ENCODE measurements at regions not wholly inside any gene's neighbourhood (a gene's known extent, or its start where the extent isn't known, plus 50 kb on each side); places are given as distances from the start of the nearest gene placed in this dataset.
A peak's percentile ranks its signal among the peaks of the same experiment; 100 is the strongest.
"Not testable (repeated sequence)": the region's sequence is repeated elsewhere in the genome, so short reads cannot be mapped to it uniquely, and the experiment has no call there.

DNA sequence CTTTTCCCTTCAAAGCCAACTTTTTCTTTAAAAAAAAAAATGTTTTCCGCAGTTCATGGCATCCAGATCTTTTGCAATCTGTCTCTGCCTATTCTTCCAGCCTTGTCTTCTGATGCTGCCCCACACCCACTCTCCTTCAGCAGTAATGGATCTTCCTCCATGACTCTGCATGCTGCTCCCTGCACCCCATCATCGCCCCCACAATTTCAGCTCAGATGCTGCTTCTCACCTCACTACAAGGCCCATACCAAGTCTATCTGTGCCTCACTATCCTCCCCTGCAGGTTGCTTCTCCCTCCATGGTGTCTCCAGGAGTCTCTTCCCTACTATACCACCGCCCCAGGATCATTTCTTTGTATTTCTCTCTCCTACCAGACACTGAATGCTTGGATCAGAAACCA is 260.6 kb downstream of the ANAPC1 start:
- DNase-seq (ENCODE audit: low read depth), result no peak
- H3K4me3 ChIP-seq (ENCODE audit: control insufficient read depth, low read depth, low read length), result no peak overlapping the region
- TF ChIP-seq CTCF (IDR thresholded peaks at IDR 0.05; ENCODE audit: control insufficient read depth, insufficient read depth, low read depth, low read length, missing control alignments), result no peak

DNA sequence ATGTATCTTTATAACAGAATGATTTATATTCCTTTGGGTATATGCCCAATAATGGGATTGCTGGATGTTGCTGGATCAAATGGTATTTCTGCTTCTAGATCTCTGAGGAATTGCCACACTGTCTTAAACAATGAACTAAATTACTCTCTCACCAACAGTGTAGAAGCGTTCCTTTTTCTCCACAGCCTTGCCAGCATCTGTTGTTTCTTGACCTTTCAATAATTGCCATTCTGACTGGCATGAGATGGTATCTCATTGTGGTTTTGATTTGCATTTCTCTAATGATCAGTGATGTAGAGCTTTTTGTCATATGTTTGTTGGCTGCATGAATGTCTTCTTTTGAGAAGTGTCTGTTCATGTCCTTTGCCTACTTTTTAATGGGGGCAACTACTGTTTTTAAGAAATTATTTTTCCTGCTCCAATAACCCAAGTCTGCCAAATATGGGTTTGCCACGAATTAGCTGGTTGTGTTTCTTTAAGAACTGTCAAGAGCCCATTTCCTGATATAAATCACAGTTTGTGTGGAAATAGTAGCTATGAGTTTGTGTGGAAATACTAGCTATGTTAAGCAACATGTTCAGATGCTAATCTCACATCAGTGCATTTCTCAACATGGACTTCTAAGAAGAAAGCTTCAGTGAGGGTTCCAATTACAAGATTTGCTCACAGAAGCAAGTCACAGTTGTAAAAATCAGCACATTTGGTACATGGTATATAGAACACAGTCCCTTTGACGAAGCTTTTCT is 259.4 kb downstream of the ANAPC1 start:
- peak; percentile 95 for DNase-seq (ENCODE audit: low read depth)
- no peak for TF ChIP-seq CTCF (IDR thresholded peaks at IDR 0.05; ENCODE audit: control insufficient read depth, insufficient read depth, low read depth, low read length, missing control alignments)
- no peak overlapping the region for H3K4me3 ChIP-seq (ENCODE audit: control insufficient read depth, low read depth, low read length)

- not testable (repeated sequence) for H3K4me3 ChIP-seq (ENCODE audit: control insufficient read depth, low read depth, low read length); DNase-seq (ENCODE audit: low read depth)
These were observed 258.8 kb downstream of the ANAPC1 start for GRCh38 chr2:111625157-111625537.

GRCh38 chr2:111626037-111626864 is 257.7 kb downstream of the ANAPC1 start:
- no peak for DNase-seq (ENCODE audit: low read depth)
- H3K4me3 ChIP-seq (ENCODE audit: control insufficient read depth, low read depth, low read length), result no peak overlapping the region
- TF ChIP-seq CTCF (IDR thresholded peaks at IDR 0.05; ENCODE audit: control insufficient read depth, insufficient read depth, low read depth, low read length, missing control alignments), result no peak

DNA sequence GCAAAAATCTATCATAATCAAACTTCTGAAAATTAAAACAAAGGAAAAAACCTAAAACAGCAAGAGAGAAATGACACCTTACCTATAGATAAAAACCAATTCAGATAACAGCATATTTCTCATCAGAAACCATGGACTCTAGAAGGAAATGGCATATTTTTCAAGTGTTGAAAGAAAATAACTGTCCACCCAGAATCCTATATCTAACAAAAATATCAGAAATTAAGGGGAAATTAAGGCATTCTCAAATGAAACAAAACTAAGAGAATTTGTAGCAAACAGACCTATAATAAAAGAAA is 257.2 kb downstream of the ANAPC1 start:
- H3K4me3 ChIP-seq (ENCODE audit: control insufficient read depth, low read depth, low read length), result no peak overlapping the region
- DNase-seq (ENCODE audit: low read depth), result no peak
- TF ChIP-seq CTCF (IDR thresholded peaks at IDR 0.05; ENCODE audit: control insufficient read depth, insufficient read depth, low read depth, low read length, missing control alignments), result no peak

- DNase-seq (ENCODE audit: low read depth), result no peak
- H3K4me3 ChIP-seq (ENCODE audit: control insufficient read depth, low read depth, low read length), result no peak overlapping the region
- TF ChIP-seq CTCF (IDR thresholded peaks at IDR 0.05; ENCODE audit: control insufficient read depth, insufficient read depth, low read depth, low read length, missing control alignments), result no peak
These were observed 256.7 kb downstream of the ANAPC1 start for GRCh38 chr2:111627256-111627655.

DNA sequence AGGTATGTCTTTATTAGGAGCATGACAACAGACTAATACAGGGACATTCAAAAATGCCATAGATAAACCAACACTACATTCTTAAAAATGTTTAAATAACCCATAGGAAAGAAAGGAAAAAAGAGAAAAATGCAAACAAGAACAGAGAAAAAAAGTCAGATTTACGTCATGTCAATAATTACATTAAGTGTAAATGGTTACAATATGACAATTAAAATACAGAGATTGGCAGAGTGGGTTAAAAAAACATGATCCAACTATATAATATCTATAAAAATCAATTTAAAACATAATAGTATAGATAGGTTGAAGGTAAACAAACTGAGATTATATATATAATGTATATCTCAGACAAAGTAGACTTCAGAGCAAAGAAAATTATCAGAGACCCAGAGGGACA is 255.8 kb downstream of the ANAPC1 start:
- TF ChIP-seq CTCF (IDR thresholded peaks at IDR 0.05; ENCODE audit: control insufficient read depth, insufficient read depth, low read depth, low read length, missing control alignments), result no peak
- no peak overlapping the region for H3K4me3 ChIP-seq (ENCODE audit: control insufficient read depth, low read depth, low read length)
- no peak for DNase-seq (ENCODE audit: low read depth)

All from AG09309 (cell line).